Type B pancreatic cell (in vitro differentiated cells): ENCODE measurements at regions not wholly inside any gene's neighbourhood (a gene's known extent, or its start where the extent isn't known, plus 50 kb on each side); places are given as distances from the start of the nearest gene placed in this dataset.

ENCODE experiments used
- DNase-seq: peaks from one replicate; pipeline ENCODE4 v3.0.0; 2021; ENCODE audit warnings: mixed read lengths; ENCODE audit not compliant: unreplicated experiment; ENCODE audit errors: extremely low spot score
- H3K27ac Mint-ChIP-seq: 2 replicates; pipeline ENCODE4 v1.8.0; 2021; ENCODE audit warnings: mild to moderate bottlenecking, mixed read lengths
- H3K27me3 Mint-ChIP-seq: 2 replicates; pipeline ENCODE4 v1.8.0; 2021; ENCODE audit warnings: mixed read lengths
- H3K36me3 Mint-ChIP-seq: 2 replicates; pipeline ENCODE4 v1.8.0; 2021; ENCODE audit warnings: mixed read lengths
- H3K4me1 Mint-ChIP-seq: one replicate; pipeline ENCODE4 v1.8.0; 2021; ENCODE audit warnings: mixed read lengths; ENCODE audit not compliant: unreplicated experiment
- H3K4me3 Mint-ChIP-seq: 2 replicates; pipeline ENCODE4 v1.8.0; 2021; ENCODE audit warnings: mild to moderate bottlenecking, mixed read lengths
- H3K9me3 Mint-ChIP-seq: 2 replicates; pipeline ENCODE4 v1.8.0; 2021; ENCODE audit warnings: mixed read lengths
- TF ChIP-seq, protein P1 (sequence below): fragments of 200-600 bp; sonication (generic); conservative IDR thresholded peaks from 2 replicates; pipeline ENCODE4 v1.5.0; 2021; ENCODE audit warnings: antibody characterized with exemption, mild to moderate bottlenecking

DNA sequence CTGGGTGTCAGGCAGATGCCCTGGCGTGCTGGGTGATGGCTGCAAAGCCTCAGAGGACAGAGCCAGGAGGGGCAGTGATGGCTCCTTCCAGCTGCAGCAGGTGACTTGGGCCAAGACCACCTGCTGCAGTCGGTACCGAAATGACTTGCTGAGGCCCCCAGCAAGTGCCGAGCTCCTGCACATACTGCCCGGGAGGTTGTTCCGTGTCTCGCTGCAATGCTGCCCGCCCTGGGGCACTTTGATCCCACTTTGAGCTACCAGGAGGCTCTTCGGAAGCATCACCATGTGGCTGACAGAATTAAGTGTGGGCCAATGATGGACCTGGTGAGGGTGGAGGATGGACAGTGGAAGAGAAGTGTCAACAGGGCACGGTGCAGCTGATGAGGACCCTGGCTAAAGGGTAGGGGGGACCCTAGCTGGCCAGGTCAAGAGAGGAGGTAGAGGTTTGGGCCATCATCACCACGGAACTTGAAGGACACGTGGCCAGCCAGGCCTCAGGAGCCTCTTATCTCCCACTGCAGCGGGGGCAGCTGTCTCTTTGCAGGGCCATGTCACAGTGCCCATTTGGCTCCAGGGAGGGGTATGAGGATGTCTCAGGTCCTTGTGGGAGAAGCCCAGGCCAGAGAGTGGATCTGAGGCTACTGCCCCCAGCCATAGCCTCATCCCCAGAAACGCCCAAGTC, 51.1 kb upstream of the NANOS1 start:
- DNase-seq = peak; percentile 48
- peaks cover 3% of the 10 kb centered on the region for H3K9me3 Mint-ChIP-seq
- no peak overlapping the region for H3K4me3 Mint-ChIP-seq
- no peaks in the 10 kb centered on the region for H3K36me3 Mint-ChIP-seq
- no peak overlapping the region for H3K27ac Mint-ChIP-seq
- TF ChIP-seq, protein P1, sequence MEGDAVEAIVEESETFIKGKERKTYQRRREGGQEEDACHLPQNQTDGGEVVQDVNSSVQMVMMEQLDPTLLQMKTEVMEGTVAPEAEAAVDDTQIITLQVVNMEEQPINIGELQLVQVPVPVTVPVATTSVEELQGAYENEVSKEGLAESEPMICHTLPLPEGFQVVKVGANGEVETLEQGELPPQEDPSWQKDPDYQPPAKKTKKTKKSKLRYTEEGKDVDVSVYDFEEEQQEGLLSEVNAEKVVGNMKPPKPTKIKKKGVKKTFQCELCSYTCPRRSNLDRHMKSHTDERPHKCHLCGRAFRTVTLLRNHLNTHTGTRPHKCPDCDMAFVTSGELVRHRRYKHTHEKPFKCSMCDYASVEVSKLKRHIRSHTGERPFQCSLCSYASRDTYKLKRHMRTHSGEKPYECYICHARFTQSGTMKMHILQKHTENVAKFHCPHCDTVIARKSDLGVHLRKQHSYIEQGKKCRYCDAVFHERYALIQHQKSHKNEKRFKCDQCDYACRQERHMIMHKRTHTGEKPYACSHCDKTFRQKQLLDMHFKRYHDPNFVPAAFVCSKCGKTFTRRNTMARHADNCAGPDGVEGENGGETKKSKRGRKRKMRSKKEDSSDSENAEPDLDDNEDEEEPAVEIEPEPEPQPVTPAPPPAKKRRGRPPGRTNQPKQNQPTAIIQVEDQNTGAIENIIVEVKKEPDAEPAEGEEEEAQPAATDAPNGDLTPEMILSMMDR = no peak
- no peaks in the 10 kb centered on the region for H3K27me3 Mint-ChIP-seq
- H3K4me1 Mint-ChIP-seq = peaks cover 6% of the 10 kb centered on the region

DNA sequence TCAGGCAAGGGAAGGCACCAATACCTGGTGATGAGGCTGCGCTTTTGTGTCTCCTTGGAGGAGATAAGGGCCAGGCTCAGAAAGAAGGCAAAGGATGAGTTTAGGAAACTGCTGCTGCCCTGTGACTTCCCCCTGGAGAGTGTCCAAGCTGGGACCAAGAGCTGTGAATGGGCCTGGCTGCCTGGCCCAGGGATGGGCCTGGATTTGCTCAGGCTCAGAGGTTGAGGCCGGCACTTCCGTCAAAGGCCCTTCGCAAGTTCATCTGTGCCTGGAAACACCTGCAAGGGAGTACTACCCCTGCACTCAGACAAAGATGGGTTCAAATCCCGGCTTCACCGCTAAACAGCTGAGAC, 50.5 kb upstream of the NANOS1 start:
- Mint-ChIP-seq H3K9me3 (no peaks in the 10 kb centered on the region), H3K4me1 (peaks cover 6% of the 10 kb centered on the region), H3K36me3 (no peaks in the 10 kb centered on the region), H3K27ac (no peak overlapping the region), H3K27me3 (no peaks in the 10 kb centered on the region), H3K4me3 (no peak overlapping the region)
- TF ChIP-seq, protein P1 = no peak
- DNase-seq = peak; percentile 56

DNA sequence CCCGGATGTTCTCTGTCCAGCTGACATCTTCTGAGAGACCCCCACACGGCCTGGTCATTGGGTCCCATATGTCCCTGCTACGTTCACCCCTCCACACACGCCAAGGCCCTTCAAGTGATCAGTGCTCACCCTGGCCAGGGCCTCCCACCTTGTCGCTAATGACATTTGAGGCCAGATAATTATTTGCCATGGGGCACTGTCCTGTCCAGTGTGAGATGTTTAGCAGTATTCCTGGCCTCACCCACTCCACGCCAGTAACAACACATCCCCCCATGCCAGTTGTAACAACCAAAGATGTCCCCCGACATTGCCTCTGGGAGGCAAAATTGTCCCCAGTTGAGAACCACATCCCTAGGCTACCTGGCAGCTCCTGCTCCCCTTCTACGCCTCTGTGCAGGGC, 49.9 kb upstream of the NANOS1 start:
- no peaks in the 10 kb centered on the region for H3K9me3 Mint-ChIP-seq
- no peaks in the 10 kb centered on the region for H3K36me3 Mint-ChIP-seq
- TF ChIP-seq, protein P1 = no peak
- no peak overlapping the region for H3K4me3 Mint-ChIP-seq
- DNase-seq = peak; percentile 54
- no peak overlapping the region for H3K27ac Mint-ChIP-seq
- H3K27me3 Mint-ChIP-seq = no peaks in the 10 kb centered on the region
- peaks cover 6% of the 10 kb centered on the region for H3K4me1 Mint-ChIP-seq
